Neuronal stem cell (in vitro differentiated cells): ENCODE measurements at regions not wholly inside any gene's neighbourhood (a gene's known extent, or its start where the extent isn't known, plus 50 kb on each side); places are given as distances from the start of the nearest gene placed in this dataset.
"Not testable (repeated sequence)": the region's sequence is repeated elsewhere in the genome, so short reads cannot be mapped to it uniquely, and the experiment has no call there.

Experiments
- DNase-seq: peaks from one replicate; pipeline ENCODE4 v3.0.0-alpha.2; 2013; ENCODE audit warnings: low spot score
- H2AFZ ChIP-seq: one replicate; pipeline ENCODE4 v1.6.1; 2013; ENCODE audit warnings: mild to moderate bottlenecking, low read length, inconsistent platforms
- H2AK5ac ChIP-seq: 2 replicates; pipeline ENCODE4 v1.6.1; 2013; ENCODE audit warnings: low read depth, mild to moderate bottlenecking, inconsistent platforms, low read length, moderate library complexity, mixed read lengths
- H2BK120ac ChIP-seq: 2 replicates; pipeline ENCODE4 v1.6.1; 2013; ENCODE audit warnings: low read depth, mild to moderate bottlenecking, inconsistent platforms, low read length, moderate library complexity, mixed read lengths
- H2BK12ac ChIP-seq: one replicate; pipeline ENCODE4 v1.6.1; 2013; ENCODE audit warnings: low read length, inconsistent platforms
- H2BK15ac ChIP-seq: 2 replicates; pipeline ENCODE4 v1.6.1; 2013; ENCODE audit warnings: mild to moderate bottlenecking, low read length, inconsistent platforms, mixed read lengths
- H2BK5ac ChIP-seq: one replicate; pipeline ENCODE4 v1.6.1; 2013; ENCODE audit warnings: inconsistent platforms, mild to moderate bottlenecking, low read length, moderate library complexity
- H3K14ac ChIP-seq: one replicate; pipeline ENCODE4 v1.6.1; 2013; ENCODE audit warnings: low read length, inconsistent platforms
- H3K18ac ChIP-seq: 2 replicates; pipeline ENCODE4 v1.6.1; 2013; ENCODE audit warnings: low read length, inconsistent platforms
- H3K23ac ChIP-seq: 2 replicates; pipeline ENCODE4 v1.6.1; 2013; ENCODE audit warnings: low read depth, mild to moderate bottlenecking, mixed read lengths, low read length, inconsistent platforms; ENCODE audit not compliant: poor library complexity
- H3K27ac ChIP-seq: replicated peaks from 3 replicates; pipeline ENCODE4 v1.5.1; 2013; ENCODE audit warnings: low read length, inconsistent platforms
- H3K27me3 ChIP-seq, 3 experiments: 2 replicates each; pipeline ENCODE4 v1.6.1; 2013; ENCODE audit warnings: low read length in 3 of 3, mild to moderate bottlenecking in 2 of 3, inconsistent platforms in 1 of 3, low read depth in 1 of 3, mixed read lengths in 1 of 3, moderate library complexity in 1 of 3; ENCODE audit not compliant: control insufficient read depth in 3 of 3, insufficient read depth in 3 of 3
- H3K36me3 ChIP-seq, 2 donors: replicated peaks in 1 of 2; 2 replicates each; pipeline ENCODE4 v1.6.1; 2013; ENCODE audit warnings: low read length in 2 of 2; ENCODE audit not compliant: control insufficient read depth in 2 of 2, insufficient read depth in 2 of 2
- H3K4ac ChIP-seq: 2 replicates; pipeline ENCODE4 v1.6.1; 2013; ENCODE audit warnings: inconsistent platforms, mild to moderate bottlenecking, low read length, moderate library complexity
- H3K4me1 ChIP-seq, 2 donors: 1 replicate in 1 of 2; 2 replicates in 1 of 2; pipeline ENCODE4 v1.6.1; 2013; ENCODE audit warnings: low read length in 2 of 2, low read depth in 1 of 2; ENCODE audit not compliant: control insufficient read depth in 2 of 2, insufficient read depth in 1 of 2
- H3K4me2 ChIP-seq: one replicate; pipeline ENCODE4 v1.6.1; 2013; ENCODE audit warnings: mild to moderate bottlenecking, low read length, inconsistent platforms; ENCODE audit not compliant: insufficient read depth, poor library complexity, severe bottlenecking
- H3K4me3 ChIP-seq, 2 donors: 2 replicates each; pipeline ENCODE4 v1.5.1; 2013; ENCODE audit warnings: low read length in 2 of 2, mild to moderate bottlenecking in 2 of 2, inconsistent platforms in 1 of 2, moderate library complexity in 1 of 2
- H3K79me1 ChIP-seq: one replicate; pipeline ENCODE4 v1.6.1; 2013; ENCODE audit warnings: low read depth, mild to moderate bottlenecking, inconsistent platforms, low read length, moderate library complexity
- H3K9ac ChIP-seq: one replicate; pipeline ENCODE4 v1.6.1; 2013; ENCODE audit warnings: mild to moderate bottlenecking, low read depth, low read length, inconsistent platforms; ENCODE audit not compliant: poor library complexity
- H3K9me3 ChIP-seq, 2 donors: replicated peaks in 1 of 2; 2 replicates each; pipeline versions ENCODE3 to v1.6.1; 2013; ENCODE audit warnings: low read length in 2 of 2, mild to moderate bottlenecking in 2 of 2, inconsistent platforms in 1 of 2, low read depth in 1 of 2, mixed read lengths in 1 of 2, moderate library complexity in 1 of 2; ENCODE audit not compliant: control insufficient read depth in 2 of 2, insufficient read depth in 1 of 2
- H4K8ac ChIP-seq: one replicate; pipeline ENCODE4 v1.6.1; 2013; ENCODE audit warnings: low read depth, mild to moderate bottlenecking, inconsistent platforms, low read length, moderate library complexity
- H4K91ac ChIP-seq: one replicate; pipeline ENCODE4 v1.6.1; 2013; ENCODE audit warnings: low read length, low read depth, mild to moderate bottlenecking, inconsistent platforms; ENCODE audit not compliant: poor library complexity
- WGBS, 2 donors: extraction: QIAGEN DNeasy Blood & Tissue Kit; methylation state at CpG; one replicate each; pipeline ENCODE4 v1.1.7; 2013; ENCODE audit warnings: missing lambda C conversion rate in 2 of 2, mixed read lengths in 1 of 2; ENCODE audit not compliant: insufficient read length in 2 of 2, insufficient replicate concordance in 1 of 2; ENCODE audit errors: extremely low coverage in 2 of 2; 5-methylcytosine and 5-hydroxymethylcytosine counted together

GRCh38 chr14:87257421-87257820 lies 735.6 kb downstream of the GALC start:
- Histone ChIP-seq H4K91ac (no peak overlapping the region), H3K23ac (no peak overlapping the region), H3K27ac (no peak overlapping the region), H2BK12ac (no peak overlapping the region), H3K4ac (no peak overlapping the region), H3K9ac (no peak overlapping the region), H2AK5ac (no peak overlapping the region), H3K18ac (no peak overlapping the region), H3K14ac (no peak overlapping the region), H3K9me3 (no peaks in the 10 kb centered on the region), H2BK120ac (no peak overlapping the region), H3K79me1 (no peaks in the 10 kb centered on the region), H3K4me1 (peaks cover 0 to 2% of the 10 kb centered on the region in 2 donors), H3K4me2 (no peak overlapping the region), H2BK15ac (no peak overlapping the region), H3K4me3 (no peak overlapping the region), H3K36me3 (no peaks in the 10 kb centered on the region), H2BK5ac (no peak overlapping the region), H2AFZ (no peak overlapping the region), H4K8ac (no peak overlapping the region), H3K27me3 (no peaks in the 10 kb centered on the region)
- WGBS, 2 donors = no CpG with 5 or more reads among the region's 1 CpG
- DNase-seq = no peak

- no peaks in the 10 kb centered on the region for H3K36me3 ChIP-seq
- H3K4me2 ChIP-seq = no peak overlapping the region
- H3K4ac ChIP-seq = no peak overlapping the region
- no peak overlapping the region for H3K4me3 ChIP-seq
- H3K14ac ChIP-seq = no peak overlapping the region
- peaks cover 0 to 2% of the 10 kb centered on the region in 2 donors for H3K4me1 ChIP-seq
- H4K91ac ChIP-seq = no peak overlapping the region
- no peak overlapping the region for H2BK120ac ChIP-seq
- no peak overlapping the region for H2AK5ac ChIP-seq
- H2BK12ac ChIP-seq = no peak overlapping the region
- H3K9me3 ChIP-seq = no peaks in the 10 kb centered on the region
- H2BK15ac ChIP-seq = no peak overlapping the region
- H3K18ac ChIP-seq = no peak overlapping the region
- H3K9ac ChIP-seq = no peak overlapping the region
- no peaks in the 10 kb centered on the region for H3K27me3 ChIP-seq
- H3K23ac ChIP-seq = no peak overlapping the region
- H2AFZ ChIP-seq = no peak overlapping the region
- no peak for DNase-seq
- WGBS, 2 donors = no CpG with 5 or more reads among the region's 2 CpGs
- H3K79me1 ChIP-seq = no peaks in the 10 kb centered on the region
- H4K8ac ChIP-seq = no peak overlapping the region
- H3K27ac ChIP-seq = no peak overlapping the region
- no peak overlapping the region for H2BK5ac ChIP-seq
These were observed 737.9 kb downstream of the GALC start for GRCh38 chr14:87255058-87255457.

DNA sequence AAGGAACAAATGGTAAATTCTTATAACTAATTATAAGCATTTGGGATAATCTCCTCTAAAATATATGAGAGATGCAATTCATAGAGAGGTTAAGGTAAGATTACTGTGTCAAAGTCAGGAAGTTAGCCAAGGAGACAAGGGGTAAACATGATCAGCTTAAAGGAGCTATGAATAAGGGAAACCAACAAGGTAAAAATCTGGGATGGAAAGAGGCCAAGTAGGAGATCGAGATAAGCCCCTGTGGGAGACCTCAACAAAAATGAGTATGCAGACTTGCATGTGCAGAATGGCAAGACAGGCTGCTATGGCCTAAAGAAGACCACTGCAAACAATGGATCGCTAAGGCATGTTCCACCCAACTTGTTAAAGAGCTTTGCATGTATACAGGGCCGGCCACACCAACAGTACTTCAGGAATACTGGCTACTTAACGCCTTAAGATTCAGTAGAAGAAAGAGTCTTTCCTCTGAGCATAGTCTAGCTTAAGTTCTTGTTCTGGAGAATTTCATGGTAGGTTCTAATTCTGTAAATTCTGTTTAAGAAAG lies 738.6 kb downstream of the GALC start:
- H2BK15ac ChIP-seq = no peak overlapping the region

GRCh38 chr14:87253791-87254190 lies 739.2 kb downstream of the GALC start:
- H3K9ac ChIP-seq, H3K9me3 ChIP-seq, H3K18ac ChIP-seq, H2AFZ ChIP-seq, H3K4me1 ChIP-seq, H3K36me3 ChIP-seq, H3K79me1 ChIP-seq, H4K91ac ChIP-seq, H2BK15ac ChIP-seq, H2BK120ac ChIP-seq, H4K8ac ChIP-seq, H3K4me2 ChIP-seq, H3K14ac ChIP-seq, H3K27me3 ChIP-seq, H3K27ac ChIP-seq, DNase-seq, H2BK12ac ChIP-seq, H3K23ac ChIP-seq, H3K4ac ChIP-seq, H2AK5ac ChIP-seq, H3K4me3 ChIP-seq, H2BK5ac ChIP-seq: not testable (repeated sequence)
- no CpG with 5 or more reads among the region's 3 CpGs for WGBS, 2 donors

More for the DNA sequence above, 738.6 kb downstream of the GALC start:
- Histone ChIP-seq H3K27ac (no peak overlapping the region), H3K4me2 (no peak overlapping the region), H2AK5ac (no peak overlapping the region), H3K14ac (no peak overlapping the region), H3K4me3 (no peak overlapping the region), H3K23ac (no peak overlapping the region), H4K8ac (no peak overlapping the region), H2BK5ac (no peak overlapping the region), H4K91ac (no peak overlapping the region), H3K4ac (no peak overlapping the region), H3K79me1 (no peaks in the 10 kb centered on the region), H3K4me1 (peaks cover 0 to 2% of the 10 kb centered on the region in 2 donors), H2BK120ac (no peak overlapping the region), H3K9ac (no peak overlapping the region), H3K9me3 (no peaks in the 10 kb centered on the region), H3K36me3 (no peaks in the 10 kb centered on the region), H3K27me3 (no peaks in the 10 kb centered on the region), H2AFZ (no peak overlapping the region), H3K18ac (no peak overlapping the region), H2BK12ac (no peak overlapping the region)
- no CpG with 5 or more reads among the region's 4 CpGs for WGBS, 2 donors
- DNase-seq = no peak
